ENCODE measurements at regions not wholly inside any gene's neighbourhood (a gene's known extent, or its start where the extent isn't known, plus 50 kb on each side); places are given as distances from the start of the nearest gene placed in this dataset.
A peak's percentile ranks its signal among the peaks of the same experiment; 100 is the strongest.

DNA sequence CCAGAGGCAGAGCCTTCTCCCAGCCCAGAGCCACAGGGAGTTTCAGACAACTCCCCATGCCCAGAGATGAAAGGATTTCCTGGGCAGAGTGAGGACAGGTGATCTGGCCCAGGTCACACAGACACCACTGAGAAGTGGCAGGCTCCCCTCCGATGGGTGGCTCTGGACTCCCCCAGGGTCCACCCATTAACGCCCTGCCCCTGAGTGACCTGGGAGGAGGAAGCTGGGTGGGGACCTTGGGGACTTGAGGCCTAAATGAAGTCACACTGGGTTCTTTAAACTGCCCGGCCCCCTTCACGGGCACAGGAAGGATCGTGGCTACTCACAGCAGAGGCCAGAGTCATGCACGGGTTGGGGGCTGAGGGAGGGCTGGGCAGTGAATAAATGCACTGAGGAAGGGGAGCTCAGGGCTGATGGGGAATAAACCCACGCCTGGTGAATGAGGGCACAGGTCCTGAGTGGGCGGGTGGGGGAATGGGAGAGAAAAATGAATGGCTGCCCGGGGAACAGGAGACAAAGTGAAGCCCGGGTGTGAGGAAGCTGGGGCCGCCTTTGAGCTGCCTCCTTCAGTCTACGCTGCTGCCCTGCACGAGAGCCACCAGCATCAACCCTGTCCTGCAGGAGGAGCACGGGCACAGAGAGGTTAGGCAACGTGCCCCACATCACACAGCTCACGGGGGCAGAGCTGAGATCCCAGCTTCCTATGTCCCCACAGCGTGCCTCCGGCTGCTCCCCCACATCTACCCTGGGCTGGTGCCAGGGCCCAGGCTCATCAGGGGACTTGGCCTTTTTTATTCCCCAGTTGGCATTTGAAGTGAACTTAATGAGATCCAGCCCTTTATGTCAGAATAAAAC, 404.3 kb downstream of the MATN1 start:
- Histone ChIP-seq H3K27me3 (no peaks in the 10 kb centered on the region), H3K4me3 (no peak overlapping the region), H3K4me1 (no peaks in the 10 kb centered on the region), H3K36me3 (no peaks in the 10 kb centered on the region), H3K9me3 (no peaks in the 10 kb centered on the region), H3K27ac (no peak overlapping the region)
- intact Hi-C loops (cut with DNase I) = no loop called here
- peak in 1 of 2 donors; percentile 40 for DNase-seq (ENCODE audit: low spot score in 2 of 2)
- TF ChIP-seq CTCF (IDR thresholded peaks at IDR 0.05) = no peak

- Histone ChIP-seq H3K9me3 (no peaks in the 10 kb centered on the region), H3K4me3 (no peak overlapping the region), H3K4me1 (no peaks in the 10 kb centered on the region), H3K27me3 (no peaks in the 10 kb centered on the region), H3K27ac (no peak overlapping the region), H3K36me3 (no peaks in the 10 kb centered on the region)
- intact Hi-C loops (cut with DNase I) = no loop called here
- no peak for TF ChIP-seq CTCF (IDR thresholded peaks at IDR 0.05)
- peak in 1 of 2 donors; percentile 53 for DNase-seq (ENCODE audit: low spot score in 2 of 2)
These were observed 405.0 kb downstream of the MATN1 start for GRCh38 chr1:30318413-30318812.

DNA sequence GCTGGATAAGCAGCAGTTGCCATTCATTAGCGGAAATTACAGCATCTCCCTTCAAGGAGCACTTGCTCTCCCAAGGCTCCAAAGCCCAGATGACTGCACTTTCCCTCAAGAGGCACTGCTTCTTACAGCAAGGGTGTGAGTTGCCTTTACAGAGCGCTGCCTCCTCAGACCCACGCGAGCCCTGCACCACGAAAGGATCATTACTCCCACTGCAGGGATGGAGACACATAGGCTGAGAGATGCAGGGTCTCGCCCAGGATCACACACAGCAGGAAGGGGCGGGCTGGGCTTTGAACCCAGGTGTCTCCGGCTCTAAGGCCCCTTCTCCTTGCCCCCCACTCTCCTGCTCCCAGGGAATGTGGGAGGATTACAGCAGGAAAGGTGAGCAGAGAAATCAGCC, 405.5 kb downstream of the MATN1 start:
- DNase-seq (ENCODE audit: low spot score in 2 of 2) = peak in 1 of 2 donors; percentile 28
- Histone ChIP-seq H3K9me3 (no peaks in the 10 kb centered on the region), H3K27me3 (no peaks in the 10 kb centered on the region), H3K4me1 (no peaks in the 10 kb centered on the region), H3K4me3 (no peak overlapping the region), H3K27ac (no peak overlapping the region), H3K36me3 (no peaks in the 10 kb centered on the region)
- no peak for TF ChIP-seq CTCF (IDR thresholded peaks at IDR 0.05)
- intact Hi-C loops (cut with DNase I) = no loop called here

GRCh38 chr1:30316056-30316455, 407.3 kb downstream of the MATN1 start:
- H3K27ac ChIP-seq = no peak overlapping the region
- H3K9me3 ChIP-seq = no peaks in the 10 kb centered on the region
- TF ChIP-seq CTCF (IDR thresholded peaks at IDR 0.05) = no peak
- intact Hi-C loops (cut with DNase I) = no loop called here
- H3K4me3 ChIP-seq = no peak overlapping the region
- DNase-seq (ENCODE audit: low spot score in 2 of 2) = no peak
- H3K4me1 ChIP-seq = no peaks in the 10 kb centered on the region
- H3K27me3 ChIP-seq = no peaks in the 10 kb centered on the region
- H3K36me3 ChIP-seq = no peaks in the 10 kb centered on the region

GRCh38 chr1:30315185-30315960, 408.0 kb downstream of the MATN1 start:
- Histone ChIP-seq H3K9me3 (no peaks in the 10 kb centered on the region), H3K36me3 (no peaks in the 10 kb centered on the region), H3K4me1 (no peaks in the 10 kb centered on the region), H3K27me3 (no peaks in the 10 kb centered on the region), H3K4me3 (no peak overlapping the region), H3K27ac (no peak overlapping the region)
- TF ChIP-seq CTCF (IDR thresholded peaks at IDR 0.05) = no peak
- DNase-seq (ENCODE audit: low spot score in 2 of 2) = no peak
- intact Hi-C loops (cut with DNase I) = no loop called here
